Testis (tissue), 2 donors: ENCODE measurements at regions not wholly inside any gene's neighbourhood (a gene's known extent, or its start where the extent isn't known, plus 50 kb on each side); places are given as distances from the start of the nearest gene placed in this dataset.

ENCODE experiments used
- CTCF ChIP-seq, 3 experiments: fragments of 450-650 bp in 2 of 3; fragments of 200-600 bp in 1 of 3; sonication (generic) in 1 of 3; IDR thresholded peaks; one replicate each; pipeline ENCODE4 v1.5.1; 2016 to 2019; ENCODE audit warnings: antibody characterized with exemption in 3 of 3, mild to moderate bottlenecking in 2 of 3, moderate library complexity in 1 of 3
- POLR2A ChIP-seq: fragments of 450-650 bp; IDR thresholded peaks from one replicate; pipeline ENCODE4 v1.6.1; 2017; ENCODE audit warnings: antibody characterized with exemption, mild to moderate bottlenecking, moderate library complexity

GRCh38 chr18:51668607-51669006 lies 471.1 kb upstream of the MEX3C start:
- TF ChIP-seq POLR2A: no peak
- no peak for TF ChIP-seq CTCF (IDR thresholded peaks at IDR 0.05)
